CD4-positive, alpha-beta T cell treated with Interleukin-17A for 1 hour (primary cell): ENCODE measurements at regions not wholly inside any gene's neighbourhood (a gene's known extent, or its start where the extent isn't known, plus 50 kb on each side); places are given as distances from the start of the nearest gene placed in this dataset.
A peak's percentile ranks its signal among the peaks of the same experiment; 100 is the strongest.
"Not testable (repeated sequence)": the region's sequence is repeated elsewhere in the genome, so short reads cannot be mapped to it uniquely, and the experiment has no call there.

Source experiments
- DNase-seq: peaks from one replicate; pipeline ENCODE4 v3.0.0-alpha.2; 2020

GRCh38 chr2:156254637-156255067 lies 77.9 kb downstream of the NR4A2 start:
- peak; percentile 10 for DNase-seq

GRCh38 chr2:156253765-156254164 lies 78.8 kb downstream of the NR4A2 start:
- DNase-seq = no peak

- no peak for DNase-seq
These were observed 89.6 kb downstream of the NR4A2 start for GRCh38 chr2:156242874-156243273.

DNA sequence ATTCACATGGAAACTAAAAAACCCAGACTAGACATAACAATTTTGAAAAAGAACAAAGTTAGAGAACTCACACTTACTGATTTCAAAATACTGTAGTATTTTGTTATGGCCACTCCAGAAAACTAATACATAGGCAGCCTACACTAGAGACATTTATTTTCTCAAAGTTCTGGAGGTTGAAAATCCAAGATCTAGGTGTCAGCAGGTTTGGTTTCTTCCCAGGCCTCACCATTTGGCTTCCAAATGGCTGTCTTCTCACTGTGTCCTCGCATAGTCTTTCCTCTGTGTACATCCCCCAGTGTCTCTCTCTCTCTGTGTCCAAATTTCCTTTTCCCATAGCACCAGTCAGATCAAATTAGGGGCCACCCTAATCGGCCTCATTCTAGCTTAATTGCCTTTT lies 95.0 kb downstream of the NR4A2 start:
- no peak for DNase-seq

DNA sequence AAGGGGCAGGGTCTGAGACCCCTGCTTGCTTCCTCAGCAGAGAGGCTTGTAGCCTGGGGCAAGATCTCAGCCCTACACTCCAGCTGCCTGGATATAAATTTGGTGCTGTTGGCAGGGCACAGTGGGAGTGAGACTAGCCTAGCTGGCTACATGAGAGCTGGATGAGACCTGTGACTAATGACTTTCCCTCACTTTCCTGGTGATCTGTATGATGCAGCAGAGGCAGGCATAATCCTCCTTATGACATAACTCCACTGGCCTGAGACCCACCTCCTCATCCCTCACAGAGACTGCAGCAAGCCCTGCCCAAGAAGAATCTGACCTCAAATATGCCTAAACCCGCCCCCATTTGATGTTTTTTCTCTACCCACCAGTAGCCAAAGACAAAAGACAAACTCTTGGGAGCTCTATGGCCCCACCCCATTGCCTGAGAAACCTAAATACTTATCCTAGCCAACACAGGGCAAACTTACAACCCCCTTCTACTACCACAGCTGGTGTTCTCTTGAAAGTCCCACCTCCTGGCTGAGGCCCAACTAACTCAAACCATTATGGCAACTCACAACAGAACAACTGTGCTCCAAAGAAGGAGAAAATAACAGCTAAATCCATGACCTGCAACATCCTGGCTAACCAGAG lies 102.7 kb downstream of the NR4A2 start:
- no peak for DNase-seq

DNA sequence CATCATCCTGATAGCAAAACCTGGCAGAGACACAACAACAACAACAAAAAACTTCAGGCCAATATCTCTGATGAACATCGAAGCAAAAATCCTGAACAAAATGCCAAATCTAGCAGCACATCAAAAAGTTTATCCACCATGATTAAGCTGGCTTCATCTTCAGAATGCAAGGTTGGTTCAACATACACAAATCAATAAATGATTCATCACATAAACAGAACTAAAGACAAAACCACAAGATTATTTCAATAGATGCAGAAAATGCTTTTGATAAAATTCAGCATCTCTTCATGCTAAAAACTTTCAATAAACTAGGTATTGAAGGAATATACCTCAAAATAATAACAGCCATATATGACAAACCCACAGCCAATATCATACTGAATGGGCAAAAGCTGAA lies 109.2 kb downstream of the NR4A2 start:
- DNase-seq = not testable (repeated sequence)

DNA sequence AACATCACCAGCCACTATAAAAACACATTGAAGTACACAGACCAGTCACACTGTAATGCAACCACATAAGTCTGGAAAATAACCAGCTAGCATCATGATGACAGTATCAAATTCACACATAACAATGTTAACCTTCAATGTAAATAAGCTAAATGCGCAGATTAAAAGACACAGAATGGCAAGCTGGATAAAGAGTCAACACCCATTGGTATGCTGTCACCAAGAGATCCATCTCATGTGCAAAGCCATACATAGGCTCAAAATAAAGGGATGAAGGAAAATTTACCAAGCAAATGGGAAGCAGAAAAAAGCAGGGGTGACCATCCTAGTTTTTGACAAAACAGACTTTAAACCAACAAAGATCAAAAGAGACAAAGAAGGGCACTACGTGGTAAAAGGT lies 110.8 kb downstream of the NR4A2 start:
- DNase-seq = no peak

DNA sequence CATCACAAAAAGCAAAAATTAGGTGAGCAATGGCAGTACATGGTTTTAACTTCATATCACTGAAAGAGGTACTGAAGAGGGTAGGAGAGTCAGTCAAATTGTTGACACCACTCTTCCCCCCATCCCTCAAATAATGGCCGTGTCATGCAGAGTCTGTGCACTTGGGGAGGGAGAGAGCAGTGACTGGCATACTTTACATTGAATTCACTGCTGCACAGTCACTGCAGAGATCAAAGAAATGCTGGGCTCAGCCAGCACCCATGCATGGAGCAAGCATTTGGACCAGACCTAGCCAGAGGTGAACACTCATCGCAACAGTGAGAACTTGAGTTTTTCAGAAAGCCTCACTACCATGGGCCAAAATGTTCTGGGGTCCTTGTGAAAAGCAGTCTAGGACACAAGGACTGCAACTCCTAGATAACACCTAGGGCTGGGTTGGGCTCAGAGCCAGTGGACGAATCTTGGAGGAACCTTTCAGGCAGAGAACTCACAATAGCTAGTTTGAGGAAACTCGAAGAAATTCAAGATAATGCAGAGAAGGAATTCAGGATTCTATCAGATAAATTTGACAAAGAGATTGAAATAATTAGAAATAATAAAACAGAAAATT lies 112.9 kb downstream of the NR4A2 start:
- no peak for DNase-seq

DNA sequence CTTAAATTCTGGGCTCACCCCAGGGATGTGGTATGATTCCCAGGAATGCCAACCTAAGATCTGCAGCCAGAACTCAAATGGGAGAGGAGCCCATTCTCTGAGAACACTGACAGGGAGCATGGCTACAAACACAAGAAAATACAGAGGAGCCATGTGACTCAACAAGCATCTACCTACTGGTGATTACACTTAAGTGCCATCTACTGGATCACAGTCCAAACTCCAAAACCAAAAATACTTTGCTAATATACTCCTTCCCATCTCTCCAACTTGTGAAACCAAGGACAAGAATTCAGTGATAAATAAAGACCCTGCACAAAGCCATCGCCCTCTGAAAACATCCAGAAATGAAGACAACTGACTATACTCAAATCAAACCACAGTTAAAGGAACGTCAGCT lies 116.9 kb downstream of the NR4A2 start:
- no peak for DNase-seq

- DNase-seq = no peak
These were observed 121.2 kb downstream of the NR4A2 start for GRCh38 chr2:156211318-156211717.

DNA sequence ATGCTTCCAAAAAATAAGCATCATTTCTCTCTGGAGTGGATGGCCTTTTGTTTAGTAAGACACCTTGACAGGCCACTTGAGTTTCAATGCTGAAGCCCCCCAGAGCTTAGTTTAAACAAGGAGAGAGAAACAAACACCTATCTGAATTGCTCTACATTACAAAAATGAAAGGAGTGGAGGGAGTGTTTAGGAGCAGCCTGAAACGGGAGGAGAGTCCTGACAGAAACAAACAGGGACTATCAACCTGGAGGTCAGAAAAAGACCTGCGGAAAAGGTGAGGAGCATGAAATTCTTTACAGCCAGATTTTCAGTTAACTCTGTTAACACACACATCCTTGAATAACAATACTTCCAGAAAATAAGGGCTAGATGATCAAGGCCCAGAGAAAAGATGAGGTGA lies 126.2 kb downstream of the NR4A2 start:
- no peak for DNase-seq

DNA sequence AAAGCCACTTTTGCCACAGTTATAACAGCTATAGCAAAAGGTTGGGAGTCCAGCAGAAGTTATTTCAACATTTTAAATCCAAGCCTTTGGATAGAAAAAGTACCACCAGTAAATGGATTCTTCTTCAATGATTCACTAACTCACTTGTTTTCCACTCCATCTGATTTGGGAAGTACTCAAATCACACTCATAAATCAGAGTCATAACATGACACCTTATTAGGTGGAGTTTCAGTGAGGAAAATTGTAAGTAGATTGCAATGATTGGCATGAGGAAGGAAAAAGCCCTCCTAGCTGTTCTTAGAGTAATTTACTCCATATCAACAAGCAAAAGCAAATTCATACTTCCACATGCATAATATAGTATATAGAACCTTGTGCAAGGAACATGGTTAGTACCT lies 132.9 kb downstream of the NR4A2 start:
- no peak for DNase-seq

- no peak for DNase-seq
These were observed 136.5 kb downstream of the NR4A2 start for GRCh38 chr2:156196031-156196430.

- DNase-seq = peak; percentile 4
These were observed 140.1 kb downstream of the NR4A2 start for GRCh38 chr2:156192468-156192867.

- DNase-seq = no peak
These were observed 141.0 kb downstream of the NR4A2 start for GRCh38 chr2:156191527-156191926.

GRCh38 chr2:156190517-156190916 lies 142.0 kb downstream of the NR4A2 start:
- DNase-seq = no peak

DNA sequence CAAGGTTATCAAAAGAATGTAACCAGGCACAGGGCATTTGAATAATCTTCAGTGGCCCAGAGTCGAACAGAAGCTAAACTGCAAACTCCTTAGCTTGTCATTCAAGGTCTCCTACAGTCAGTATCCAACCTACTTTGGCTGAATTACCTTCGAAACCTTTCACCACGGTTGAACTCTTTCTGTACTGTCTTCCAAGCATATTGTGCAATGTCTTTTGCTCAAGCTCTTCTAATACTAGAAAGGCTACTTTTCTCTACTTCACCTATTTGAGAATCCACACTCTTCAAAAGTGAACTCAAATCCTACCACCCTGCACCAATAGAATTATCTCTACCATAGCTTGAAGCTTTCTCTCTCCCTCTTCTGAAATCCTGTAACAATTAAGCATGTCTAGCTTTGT lies 142.9 kb downstream of the NR4A2 start:
- DNase-seq = no peak

- DNase-seq = no peak
These were observed 143.4 kb downstream of the NR4A2 start for GRCh38 chr2:156189143-156189542.

- no peak for DNase-seq
These were observed 150.4 kb downstream of the NR4A2 start for GRCh38 chr2:156182132-156182531.

DNA sequence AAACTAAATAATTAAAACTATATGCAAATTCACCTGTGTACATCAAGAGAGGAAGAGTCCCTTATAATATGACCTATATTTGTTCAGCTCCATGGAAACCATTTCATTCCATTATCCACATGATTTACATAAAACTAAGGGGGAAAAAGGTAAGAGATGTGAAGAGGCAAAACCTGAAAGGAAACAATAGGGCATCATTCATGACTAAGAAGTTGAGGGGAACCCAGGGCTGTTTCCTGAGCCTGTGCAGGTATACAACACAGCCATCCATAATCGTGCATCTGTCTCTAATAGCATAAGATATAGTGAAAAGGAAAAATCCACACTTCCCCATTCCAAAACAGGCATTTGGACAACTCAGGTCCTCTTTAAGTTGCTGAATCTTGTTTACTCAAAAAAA lies 151.3 kb downstream of the NR4A2 start:
- no peak for DNase-seq

- DNase-seq = no peak
These were observed 154.9 kb downstream of the NR4A2 start for GRCh38 chr2:156177654-156178053.

DNA sequence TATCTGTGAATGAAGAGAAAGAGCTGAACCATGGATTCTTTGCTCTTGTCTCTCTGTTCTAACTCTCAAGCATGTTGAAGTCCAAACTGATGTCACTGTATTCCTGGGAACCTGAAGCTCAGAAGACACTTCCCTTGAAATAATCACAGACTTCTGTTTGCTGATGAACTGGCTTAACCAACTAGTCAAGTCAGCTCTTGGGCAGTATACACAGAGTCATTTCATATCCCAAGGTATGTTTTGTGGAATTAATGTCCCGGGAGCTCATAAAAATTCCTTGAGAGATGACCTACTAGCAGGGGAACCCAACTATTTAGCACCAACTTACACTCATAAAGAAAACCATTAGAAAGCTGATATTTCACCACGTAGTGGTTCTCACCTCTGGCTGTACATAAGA lies 156.6 kb downstream of the NR4A2 start:
- no peak for DNase-seq

- DNase-seq = no peak
These were observed 161.6 kb downstream of the NR4A2 start for GRCh38 chr2:156170929-156171328.

DNA sequence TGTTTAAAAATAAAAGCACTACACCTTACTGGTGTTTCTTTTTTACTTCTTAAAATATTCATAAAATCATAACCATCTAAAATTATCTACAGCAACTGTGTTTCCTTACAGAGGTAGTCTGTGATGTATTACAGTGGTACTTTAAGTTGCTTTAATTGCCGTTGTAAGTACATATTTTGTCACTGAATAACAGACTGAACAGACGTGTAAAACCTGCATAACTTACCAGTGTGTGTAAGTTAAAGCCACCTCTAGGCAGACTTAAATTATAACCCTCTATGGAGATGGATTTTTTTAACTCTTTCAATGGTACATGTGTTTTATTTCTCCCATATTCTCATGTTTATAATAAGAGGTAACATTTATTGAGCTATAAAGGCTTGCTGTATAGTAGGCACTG lies 166.8 kb downstream of the NR4A2 start:
- DNase-seq = no peak

DNA sequence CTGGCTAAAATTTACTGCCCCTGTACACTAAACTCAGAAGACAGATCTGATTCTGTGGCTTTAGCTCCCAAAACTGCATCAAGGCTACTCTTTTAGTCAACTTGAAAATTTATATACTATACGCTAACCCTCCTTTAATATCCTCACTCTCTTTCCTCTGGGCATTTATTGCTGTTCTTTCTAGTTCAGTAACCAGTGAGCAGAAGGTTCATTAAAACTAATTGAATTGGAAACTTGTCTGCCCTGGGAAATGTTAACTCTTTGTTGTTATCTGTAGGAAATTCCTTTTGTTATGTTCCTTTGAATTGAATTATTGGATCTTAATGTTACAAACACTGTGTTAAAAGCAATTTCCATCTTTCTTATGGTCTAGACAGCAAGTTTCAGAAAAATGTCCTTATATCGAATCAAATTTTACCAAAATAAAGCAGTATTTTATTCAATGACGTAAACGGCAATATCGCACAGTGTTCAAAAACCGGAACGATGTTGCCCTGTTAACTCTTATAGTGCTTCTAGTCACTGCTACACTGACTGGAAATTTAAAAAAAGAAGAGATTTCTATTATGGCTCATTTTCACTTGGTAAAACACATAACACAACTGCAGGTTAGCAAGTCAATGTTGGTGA lies 168.3 kb downstream of the NR4A2 start:
- no peak for DNase-seq
